NCI-H1694 treated with DMSO at 0.1 percent for 48 hours (cell line): ENCODE measurements at regions not wholly inside any gene's neighbourhood (a gene's known extent, or its start where the extent isn't known, plus 50 kb on each side); places are given as distances from the start of the nearest gene placed in this dataset.
A peak's percentile ranks its signal among the peaks of the same experiment; 100 is the strongest.
"Not testable (repeated sequence)": the region's sequence is repeated elsewhere in the genome, so short reads cannot be mapped to it uniquely, and the experiment has no call there.

ENCODE experiments used
- DNase-seq: peaks from one replicate; lab custom pipeline; 2025; lab: John Stamatoyannopoulos, UW

DNA sequence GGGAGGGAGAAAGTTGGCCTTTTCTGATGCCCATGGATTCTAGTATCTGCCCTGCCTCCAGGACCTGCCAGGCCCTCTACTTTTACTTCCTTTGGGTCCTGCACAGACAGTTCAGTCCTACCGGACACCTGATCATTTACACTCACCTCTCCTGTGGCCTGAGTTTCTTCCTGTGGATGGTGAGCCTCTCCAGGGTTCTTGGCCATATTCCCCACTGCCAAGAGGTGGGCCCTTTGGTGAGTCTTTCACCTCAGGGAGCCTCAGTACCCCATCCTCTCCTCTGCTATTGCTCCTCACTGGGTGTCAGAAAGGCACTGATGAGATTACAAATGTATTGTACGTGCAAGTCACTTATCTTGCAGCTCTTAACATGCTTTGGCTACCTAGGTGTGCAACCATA lies 81.4 kb upstream of the ETV3 start:
- DNase-seq, result no peak

DNA sequence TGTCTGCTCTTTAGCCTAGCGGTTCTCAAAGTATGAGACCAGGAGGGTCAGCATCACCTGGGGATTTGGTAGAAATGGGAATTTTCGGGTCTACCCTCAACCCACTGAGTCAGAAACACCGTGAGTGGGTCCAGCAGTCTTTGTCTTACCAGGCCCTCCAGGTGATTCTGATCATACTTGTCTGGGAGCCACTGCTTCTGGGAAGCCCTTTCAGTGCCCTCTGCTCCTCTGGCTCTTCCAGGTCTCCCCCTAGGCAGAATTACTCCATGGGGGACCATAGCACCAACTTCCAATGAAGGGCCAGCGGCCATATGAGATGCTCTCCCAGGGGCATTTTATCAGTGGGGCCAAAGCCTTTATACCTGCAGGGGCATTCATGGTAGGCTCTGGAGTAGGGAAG lies 81.0 kb upstream of the ETV3 start:
- DNase-seq, result no peak

DNA sequence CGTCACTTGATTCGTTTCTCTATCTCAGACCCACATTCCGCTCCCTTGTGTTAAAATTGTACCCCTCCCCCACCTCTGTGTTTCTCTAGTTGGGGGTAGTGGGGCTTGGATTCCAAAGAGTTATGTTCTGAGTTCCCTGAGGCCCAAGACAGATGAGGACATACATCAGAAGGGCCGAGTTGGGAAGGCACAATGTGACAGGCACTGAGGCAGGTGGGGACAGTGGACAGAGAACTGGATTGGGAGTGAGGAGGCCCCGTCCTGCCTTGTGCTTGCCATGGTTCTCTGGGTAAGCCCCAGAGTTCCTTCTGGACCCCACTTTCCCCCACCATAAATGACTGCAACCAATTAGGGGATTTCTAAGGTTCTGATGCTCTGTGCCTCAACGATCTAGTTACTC lies 80.5 kb upstream of the ETV3 start:
- DNase-seq, result no peak

DNA sequence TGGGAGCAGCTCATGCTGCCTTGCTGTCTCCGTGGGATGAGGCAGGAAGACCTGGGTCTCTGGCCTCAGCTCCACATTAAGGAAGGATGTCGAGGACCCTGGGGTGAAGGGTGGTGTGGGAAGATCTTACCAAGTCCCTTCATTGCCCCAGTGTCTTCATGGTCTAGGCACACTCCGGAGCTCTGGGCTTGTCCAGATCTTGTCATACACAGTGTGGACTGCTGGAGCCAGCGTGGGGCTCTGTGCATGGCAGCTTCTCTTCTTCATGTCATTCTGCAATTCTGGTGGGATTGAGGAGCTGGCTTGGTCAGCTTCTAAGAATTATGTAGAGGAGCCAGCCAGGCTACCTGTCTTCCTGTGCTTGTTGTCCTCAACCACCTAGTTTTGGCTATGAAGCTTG lies 79.3 kb upstream of the ETV3 start:
- DNase-seq, result no peak

DNA sequence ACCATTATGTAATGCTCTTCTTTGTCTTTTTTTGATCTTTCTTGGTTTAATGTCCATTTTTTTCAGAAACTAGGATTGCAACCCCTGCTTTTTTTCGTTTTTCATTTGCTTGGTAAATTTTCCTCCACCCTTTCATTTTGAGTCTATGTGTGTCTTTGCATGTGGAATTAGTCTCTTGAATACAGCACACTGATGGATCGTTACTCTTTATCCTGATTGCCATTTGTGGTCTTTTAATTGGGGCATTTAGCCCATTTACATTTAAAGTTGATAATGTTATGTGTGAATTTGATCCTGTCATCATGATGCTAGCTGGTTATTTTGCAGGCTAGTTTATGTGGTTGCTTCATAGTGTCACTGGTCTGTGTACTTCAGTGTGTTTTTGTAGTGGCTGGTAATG lies 75.6 kb upstream of the ETV3 start:
- no peak for DNase-seq

DNA sequence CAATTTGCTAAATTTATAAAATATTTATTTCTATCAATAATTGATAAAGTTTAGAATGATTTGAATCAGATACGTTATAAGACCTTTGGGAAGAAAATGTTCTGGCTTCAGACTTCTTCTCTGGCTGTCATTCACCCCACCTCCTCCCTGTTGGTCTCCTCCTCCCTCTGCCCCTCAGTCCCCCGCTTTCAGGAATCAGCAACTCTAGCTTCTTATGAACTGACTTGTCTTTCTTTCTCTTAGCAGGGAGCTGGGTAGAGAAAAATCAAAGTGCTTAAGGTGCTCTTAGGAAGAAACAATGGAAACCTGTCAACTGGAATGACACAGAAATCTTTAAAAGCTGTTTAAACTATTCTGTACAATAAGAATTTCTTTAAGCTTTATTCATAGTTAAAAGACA lies 71.3 kb upstream of the ETV3 start:
- DNase-seq, result no peak

DNA sequence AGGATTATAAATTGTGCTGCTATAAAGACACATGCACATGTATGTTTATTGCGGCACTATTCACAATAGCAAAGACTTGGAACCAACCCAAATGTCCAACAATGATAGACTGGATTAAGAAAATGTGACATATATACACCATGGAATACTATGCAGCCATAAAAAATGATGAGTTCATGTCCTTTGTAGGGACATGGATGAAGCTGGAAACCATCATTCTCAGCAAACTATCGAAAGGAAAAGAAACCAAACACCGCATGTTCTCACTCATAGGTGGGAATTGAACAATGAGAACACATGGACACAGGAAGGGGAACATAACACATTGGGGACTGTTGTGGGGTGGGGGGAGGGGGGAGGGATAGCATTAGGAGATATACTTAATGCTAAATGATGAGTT lies 67.8 kb upstream of the ETV3 start:
- DNase-seq, result not testable (repeated sequence)

DNA sequence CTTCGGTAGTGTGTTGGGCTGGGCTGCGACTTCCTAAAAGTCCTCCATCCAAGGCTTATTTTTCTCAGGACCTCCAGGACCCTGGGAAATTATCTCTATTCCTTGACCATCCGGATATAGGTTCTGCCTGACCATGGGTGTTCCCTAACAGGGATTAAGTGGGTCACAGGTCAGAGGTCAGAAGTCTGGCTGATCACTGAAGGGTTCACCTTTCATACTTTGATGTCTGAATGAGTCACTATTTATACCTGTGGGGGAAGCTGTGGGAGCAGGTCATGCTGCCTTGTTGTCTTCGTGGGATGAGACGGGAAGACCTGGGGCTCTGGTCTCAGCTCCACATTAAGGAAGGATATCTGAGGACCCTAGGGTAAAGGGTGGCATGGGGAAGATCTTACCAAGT lies 65.0 kb upstream of the ETV3 start:
- DNase-seq, result no peak

DNA sequence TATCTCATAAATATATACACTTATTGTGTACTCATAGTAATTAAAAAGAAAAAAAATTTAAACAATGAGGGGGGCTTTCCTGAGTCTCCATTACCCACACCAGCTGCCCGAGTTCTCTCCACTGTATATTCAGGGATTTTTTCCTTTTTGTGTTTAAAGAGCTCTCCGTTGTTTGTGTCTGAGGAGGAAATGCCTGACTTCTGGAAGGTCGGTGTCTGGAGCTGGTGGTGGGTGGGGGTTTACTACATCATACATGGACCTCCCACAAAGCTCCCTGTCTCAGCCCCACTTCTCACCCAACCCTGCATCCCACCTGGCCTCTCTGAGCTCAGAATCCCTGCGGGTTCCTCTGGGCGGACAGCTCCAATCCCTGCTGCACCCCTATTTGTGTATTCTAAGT lies 64.1 kb upstream of the ETV3 start:
- no peak for DNase-seq

DNA sequence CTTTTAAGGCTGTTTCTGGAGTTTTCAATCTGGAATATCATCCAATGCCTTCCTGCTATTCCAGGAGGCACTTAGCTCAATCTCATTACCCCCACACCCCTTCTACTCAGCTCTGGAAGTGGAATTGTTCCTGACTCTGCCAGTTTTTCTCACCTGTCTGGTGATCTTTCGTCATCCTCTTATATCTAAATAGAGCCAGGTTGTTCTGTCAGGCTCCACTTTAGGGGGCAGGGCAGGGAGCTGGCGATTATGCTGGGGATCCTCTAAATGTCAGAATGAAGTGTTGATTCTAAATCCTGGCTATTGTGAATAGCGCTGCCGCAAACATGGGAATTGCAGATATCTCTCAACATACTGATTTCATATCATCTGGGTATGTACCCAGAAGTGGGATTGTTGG lies 63.6 kb upstream of the ETV3 start:
- DNase-seq, result no peak

DNA sequence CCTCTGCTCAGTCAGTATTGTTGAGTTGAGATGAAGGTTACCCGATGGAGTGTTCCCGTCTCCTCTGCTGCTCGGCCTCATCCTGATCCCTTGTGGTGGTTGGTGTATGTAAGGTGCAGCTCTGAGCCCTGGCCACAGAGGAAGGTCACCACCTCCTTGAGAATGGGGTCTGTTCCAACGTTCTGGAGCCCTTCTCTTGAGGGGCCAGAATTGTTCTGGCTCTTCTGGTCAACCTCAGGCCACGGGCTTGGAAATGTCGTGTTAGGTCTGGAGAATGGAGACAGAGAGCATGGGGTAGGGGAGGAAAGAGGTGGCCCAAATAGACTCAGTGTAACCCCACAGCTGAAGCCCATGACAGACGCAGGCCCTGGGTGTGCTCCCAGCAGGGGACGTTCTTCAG lies 62.3 kb upstream of the ETV3 start:
- no peak for DNase-seq

DNA sequence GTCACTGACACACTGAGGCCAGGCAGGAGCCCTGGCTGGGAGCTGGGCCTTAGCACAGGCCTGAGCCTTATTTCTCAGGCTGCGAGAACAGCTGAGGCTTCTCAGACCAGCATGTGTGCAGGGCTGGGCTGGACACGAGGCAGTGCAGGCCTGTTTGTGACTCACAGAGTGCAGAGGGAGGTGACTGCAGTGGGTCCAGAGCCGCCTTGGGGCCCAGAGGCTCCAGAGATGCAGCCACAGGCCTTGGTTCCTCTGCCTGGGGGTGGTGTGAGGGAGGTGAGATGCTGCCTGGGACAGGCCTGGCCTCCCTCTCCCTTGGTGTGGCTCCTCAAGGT lies 61.2 kb upstream of the ETV3 start:
- no peak for DNase-seq

DNA sequence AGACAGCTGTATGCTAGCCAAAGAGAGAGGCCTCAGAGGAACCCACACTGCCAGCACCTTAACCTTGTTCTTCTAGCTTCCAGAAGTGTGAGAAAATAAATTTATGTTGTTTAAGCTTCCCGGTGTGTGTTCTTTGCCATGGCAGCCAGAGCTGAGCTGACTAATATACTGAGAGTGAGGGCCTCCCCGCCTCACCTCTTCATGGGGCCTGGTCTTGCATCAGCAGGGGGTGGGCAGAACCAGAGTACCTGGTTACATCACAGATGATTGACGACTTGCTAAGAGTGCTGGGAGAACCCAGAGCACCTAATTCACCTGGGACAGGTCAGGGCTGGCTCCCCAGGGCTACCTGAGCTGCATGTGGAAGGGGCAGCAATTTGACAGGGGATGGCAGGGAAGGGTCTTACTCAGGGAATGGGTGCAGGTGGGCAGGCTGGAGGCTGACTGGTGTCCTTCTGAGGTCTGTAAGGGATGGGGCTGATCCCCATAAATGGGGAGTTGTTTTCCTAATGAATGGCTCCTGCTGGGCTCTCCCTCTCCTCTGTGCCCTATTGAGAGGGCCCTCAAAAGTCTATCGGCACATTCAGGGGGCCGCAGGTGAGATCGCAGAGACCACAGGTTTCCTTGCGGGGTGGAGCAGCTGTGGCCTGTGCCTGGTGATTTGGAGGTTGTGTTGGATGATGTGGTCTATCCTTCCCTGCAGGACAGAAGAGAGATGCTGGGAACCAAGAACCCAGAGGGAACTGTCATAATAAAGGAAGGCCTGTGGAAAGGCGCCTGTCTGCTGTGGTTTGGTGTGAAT lies 60.6 kb upstream of the ETV3 start:
- no peak for DNase-seq

DNA sequence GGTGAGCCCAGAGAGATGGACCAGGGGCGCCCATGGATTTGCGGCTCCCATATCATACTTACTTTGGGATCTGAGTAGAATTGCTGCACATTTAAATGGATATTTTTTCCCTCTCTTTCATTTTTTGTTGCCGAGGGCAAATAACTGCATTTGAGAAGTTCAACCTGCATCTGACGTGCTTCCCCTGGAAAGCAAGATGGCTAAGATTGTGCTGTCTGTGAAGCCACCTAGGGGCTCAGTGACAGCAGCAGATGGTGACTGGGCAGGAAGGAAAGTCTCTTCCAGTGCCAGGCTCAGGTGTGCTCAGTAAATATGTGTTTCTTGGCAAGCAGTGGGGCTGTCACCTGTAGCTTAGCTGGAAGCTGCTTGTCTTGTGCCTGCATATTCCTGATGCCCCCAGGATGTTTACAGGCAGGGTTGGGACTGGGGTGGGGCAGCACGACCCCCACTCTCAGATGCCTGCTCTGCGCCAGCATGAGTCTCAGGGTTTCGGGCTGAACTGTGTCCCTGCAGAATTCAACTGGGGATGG lies 59.8 kb upstream of the ETV3 start:
- no peak for DNase-seq

DNA sequence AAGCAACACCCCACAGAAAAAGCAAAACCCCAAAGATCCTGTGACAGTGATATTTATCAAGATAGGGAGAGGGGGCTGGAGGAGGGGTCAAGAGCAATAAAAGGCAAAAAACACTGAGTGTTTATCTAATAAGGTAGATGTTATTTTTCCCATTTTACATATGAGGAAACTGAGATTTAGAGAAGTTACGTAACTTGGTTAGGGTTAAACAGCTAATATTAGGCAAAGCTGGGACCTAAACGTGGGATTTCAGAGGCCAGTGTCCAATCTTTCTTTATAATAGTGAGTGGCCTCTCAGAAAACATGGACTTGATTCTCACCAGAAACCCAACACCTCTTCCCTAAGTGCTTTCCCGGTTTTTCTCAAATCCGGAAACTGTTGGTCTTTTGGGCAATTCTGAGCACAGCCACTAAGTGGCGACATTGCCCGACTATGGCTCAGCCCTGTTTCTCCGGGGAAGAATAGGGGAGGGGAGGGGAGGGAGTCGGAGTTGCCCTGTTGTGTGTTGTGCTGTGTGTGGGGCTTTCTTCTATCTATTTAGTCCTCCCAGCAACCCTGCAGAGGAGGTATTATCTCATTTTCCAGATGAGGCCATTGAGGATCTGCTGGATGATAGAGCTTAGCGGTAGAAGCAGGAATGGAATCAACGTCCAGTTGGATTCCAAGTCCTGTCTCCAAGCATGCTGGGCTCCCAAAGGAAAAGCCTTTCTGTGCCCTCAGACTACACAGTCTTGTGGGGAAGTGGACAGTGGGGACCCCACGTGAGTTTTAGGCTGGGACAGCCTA lies 58.7 kb upstream of the ETV3 start:
- DNase-seq, result not testable (repeated sequence)

DNA sequence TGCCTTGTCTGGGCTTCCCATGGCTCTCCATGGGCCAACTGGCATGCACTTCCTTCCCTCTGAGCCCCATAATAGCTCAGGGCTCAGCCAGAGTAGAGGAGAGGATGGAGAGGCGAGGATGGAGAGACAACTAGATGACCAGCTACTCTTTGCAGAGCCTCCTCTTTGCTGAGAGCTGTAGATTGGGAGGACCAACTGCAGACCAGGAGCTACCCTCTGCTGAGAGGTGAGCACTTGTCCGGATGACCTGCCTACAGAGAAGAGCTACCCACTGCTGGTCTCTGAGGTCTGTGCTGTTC lies 58.0 kb upstream of the ETV3 start:
- no peak for DNase-seq

DNA sequence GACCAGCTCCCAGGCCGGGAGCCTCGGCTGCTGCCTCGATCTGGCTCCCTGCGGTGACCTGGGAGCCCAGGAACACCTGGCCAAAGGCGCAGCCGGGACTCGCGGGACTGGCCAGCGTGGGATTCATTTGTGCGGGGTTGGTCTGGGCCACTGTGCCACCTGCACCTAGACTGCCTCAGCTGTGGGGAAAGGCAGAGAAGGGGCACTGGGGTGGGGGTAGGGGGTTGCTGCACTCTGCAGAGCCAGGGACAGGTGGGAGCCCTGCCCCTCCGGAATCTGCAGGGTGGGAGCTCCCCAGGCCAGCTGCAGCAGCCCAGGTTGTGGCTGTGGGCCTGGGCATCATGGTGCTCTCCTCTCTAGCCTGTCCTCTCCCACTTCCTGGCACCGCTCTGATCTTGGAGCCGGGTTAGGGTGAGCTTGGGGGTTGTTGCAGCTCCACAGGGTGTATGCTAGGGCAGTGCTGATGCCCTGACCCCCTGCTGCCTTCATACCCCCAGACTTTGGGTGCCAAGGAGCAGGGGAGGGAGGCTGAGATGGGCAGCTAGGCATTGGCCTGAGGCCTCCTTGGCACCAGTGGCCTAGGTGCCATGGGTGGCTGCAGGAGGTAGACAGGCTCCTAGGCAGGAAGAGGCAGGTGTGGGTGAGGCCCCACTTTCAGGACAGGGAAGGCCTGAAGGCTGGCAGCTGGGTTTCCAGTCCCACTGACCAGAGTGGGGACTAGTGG lies 57.5 kb upstream of the ETV3 start:
- no peak for DNase-seq

DNA sequence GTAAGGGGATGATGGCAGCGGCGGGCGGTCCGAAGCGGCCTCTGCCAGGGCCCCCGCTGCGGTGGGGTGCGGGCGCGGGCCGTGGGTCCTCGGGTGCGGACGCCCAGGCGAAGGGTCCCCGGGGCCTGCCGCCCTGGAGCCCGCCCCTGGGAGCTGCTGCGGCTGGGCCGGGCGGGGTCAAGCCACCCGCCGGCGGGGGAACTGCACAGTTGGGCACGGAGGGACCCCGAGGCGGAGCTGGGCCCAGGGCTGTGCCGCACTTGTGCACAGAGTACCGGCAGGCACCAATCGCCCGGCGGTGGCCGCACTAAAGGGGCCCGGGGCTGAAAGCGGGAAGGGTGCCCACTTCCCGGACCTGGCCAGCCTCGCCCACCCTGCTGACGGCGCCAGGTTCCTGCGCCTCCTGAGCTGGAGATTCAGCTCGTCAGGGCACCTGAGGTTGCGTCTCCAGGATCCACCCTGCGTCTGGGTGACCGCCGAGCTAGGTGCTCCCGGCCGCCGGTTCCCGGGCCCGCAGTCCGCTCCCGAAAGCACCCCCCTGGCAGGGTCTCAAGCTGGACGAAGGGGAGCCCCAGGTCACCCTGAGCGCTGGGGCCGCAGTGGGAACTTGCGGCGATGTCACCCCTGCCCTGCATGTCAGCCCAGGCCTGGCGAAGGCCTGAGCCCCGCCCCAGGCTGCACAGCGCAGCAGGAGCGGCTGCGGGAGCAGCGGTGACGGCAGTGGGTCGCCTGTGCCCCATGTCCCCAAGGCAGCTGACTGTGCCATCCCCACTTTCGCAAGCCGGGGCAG lies 56.7 kb upstream of the ETV3 start:
- no peak for DNase-seq

DNA sequence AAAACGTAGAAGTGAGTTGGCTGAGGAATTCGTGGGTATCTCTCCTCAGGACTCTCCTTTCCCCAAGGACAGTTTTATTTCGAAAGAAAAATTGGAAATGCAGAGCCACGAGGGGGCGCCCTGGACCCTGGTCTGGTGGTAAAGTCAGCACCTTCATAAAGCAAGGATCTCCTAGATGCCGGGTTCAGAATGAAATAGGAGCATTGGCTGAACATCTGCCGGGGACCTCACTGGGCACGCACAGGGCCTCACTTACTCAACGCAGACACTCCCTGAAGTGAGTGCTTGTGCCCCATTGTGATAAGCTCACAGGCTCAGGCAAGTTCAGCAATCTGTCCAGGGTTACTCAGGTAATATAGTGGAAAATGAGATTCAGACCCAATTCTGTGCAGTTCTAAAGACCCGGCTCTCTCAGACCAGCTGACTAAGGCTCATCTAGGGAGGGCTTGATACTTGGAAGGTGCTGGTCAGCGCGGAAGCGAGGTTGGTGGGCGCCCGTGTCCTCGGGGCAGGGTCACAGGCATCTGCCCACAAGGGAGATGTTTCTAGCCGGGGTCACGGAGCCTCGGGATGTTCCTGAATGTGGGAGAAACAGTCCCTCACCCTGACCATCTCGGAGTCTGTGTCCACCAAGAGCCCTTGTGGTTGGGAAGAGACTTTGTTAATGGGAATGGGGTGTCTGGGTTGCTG lies 55.7 kb upstream of the ETV3 start:
- peak; percentile 25 for DNase-seq

DNA sequence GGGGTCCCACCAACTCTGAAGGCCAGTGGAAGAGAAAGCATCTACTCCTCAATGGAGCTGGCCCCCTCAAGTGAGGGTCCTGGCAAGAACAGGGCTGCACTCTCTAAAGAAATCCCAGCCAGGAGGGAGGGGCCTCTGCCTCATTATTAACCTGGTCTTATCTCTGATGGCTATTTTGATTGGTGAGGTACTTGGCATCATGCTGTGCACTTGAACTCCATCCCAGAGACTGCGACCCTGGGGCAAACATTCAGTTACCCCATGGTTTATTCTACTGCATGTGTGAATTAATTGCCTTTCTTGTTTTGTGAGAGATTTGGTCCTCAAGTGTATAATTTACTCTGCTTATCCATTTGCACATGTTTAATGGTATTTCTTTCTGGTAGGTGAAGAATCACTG lies 55.0 kb upstream of the ETV3 start:
- DNase-seq, result no peak
